ENCODE measurements at regions not wholly inside any gene's neighbourhood (a gene's known extent, or its start where the extent isn't known, plus 50 kb on each side); places are given as distances from the start of the nearest gene placed in this dataset.
A peak's percentile ranks its signal among the peaks of the same experiment; 100 is the strongest.

DNA sequence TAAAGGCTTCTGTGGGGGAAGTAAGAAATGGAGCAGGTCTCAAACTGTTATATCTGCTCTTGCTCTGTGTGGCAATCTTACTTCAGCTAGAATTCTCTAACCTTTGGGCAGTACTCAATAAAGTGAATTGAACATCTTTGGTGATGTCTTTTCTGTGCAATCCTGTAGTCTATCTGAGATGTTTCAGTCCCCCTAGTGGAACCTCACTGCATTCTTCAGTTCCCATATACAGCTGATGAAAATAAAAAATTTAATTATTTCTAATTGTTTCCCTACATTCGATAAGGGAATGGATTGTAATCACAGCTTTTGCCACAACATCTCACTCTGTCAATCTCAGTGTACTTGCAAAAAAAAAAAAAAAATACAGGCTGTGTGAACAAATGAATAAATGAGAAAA, 522.6 kb downstream of the DNAJB9 start:
- Histone ChIP-seq H4K20me1 (ENCODE audit: low read depth) (no peaks in the 10 kb centered on the region), H3K4me1 (no peaks in the 10 kb centered on the region), H3K79me2 (ENCODE audit: low read depth) (no peaks in the 10 kb centered on the region), H3K9ac (no peak overlapping the region), H3K27ac (no peak overlapping the region), H3K4me2 (no peak overlapping the region), H3F3A (ENCODE audit: low read depth) (no peaks in the 10 kb centered on the region), H3K4me3 (no peak overlapping the region), H3K36me3 (no peaks in the 10 kb centered on the region), H3K27me3 (no peaks in the 10 kb centered on the region), H2AFZ (replicated peaks) (no peak overlapping the region), H3K9me3 (ENCODE audit: low read depth) (no peaks in the 10 kb centered on the region)
- Mint-ChIP-seq H3K4me3 (no peak overlapping the region), H3K36me3 (no peaks in the 10 kb centered on the region), H3K27me3 (ENCODE audit: insufficient read depth, low read depth) (no peaks in the 10 kb centered on the region), H3K9me3 (no peaks in the 10 kb centered on the region), H3K4me1 (no peaks in the 10 kb centered on the region), H3K27ac (no peak overlapping the region)
- DNase-seq (ENCODE audit: low spot score) = no peak
- TF ChIP-seq, protein P1, sequence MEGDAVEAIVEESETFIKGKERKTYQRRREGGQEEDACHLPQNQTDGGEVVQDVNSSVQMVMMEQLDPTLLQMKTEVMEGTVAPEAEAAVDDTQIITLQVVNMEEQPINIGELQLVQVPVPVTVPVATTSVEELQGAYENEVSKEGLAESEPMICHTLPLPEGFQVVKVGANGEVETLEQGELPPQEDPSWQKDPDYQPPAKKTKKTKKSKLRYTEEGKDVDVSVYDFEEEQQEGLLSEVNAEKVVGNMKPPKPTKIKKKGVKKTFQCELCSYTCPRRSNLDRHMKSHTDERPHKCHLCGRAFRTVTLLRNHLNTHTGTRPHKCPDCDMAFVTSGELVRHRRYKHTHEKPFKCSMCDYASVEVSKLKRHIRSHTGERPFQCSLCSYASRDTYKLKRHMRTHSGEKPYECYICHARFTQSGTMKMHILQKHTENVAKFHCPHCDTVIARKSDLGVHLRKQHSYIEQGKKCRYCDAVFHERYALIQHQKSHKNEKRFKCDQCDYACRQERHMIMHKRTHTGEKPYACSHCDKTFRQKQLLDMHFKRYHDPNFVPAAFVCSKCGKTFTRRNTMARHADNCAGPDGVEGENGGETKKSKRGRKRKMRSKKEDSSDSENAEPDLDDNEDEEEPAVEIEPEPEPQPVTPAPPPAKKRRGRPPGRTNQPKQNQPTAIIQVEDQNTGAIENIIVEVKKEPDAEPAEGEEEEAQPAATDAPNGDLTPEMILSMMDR (IDR thresholded peaks at IDR 0.05) = peak; percentile 42
- TF ChIP-seq EZH2 (IDR thresholded peaks at IDR 0.05) (no peak), EZH2phosphoT487 (IDR thresholded peaks at IDR 0.05) (no peak)

DNA sequence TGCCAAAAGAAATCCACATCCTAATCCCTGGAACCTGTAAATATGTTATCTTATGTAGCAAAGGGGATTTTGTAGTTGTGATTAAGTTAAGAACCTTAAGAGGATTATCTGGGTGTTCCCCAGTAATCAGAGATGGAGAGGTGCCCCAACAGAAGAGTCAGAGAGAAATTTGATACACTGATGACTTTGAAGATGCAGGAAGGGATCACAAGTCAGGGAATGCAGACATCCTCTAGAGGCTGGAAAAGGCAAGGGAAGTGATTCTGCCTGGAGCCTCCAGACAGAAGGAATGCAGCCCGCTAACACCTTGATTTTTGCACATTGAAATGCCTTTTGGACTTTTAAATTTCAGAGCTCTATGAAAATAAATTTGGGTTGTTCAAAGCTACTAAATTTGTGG, 531.7 kb downstream of the DNAJB9 start:
- Histone ChIP-seq H3K27ac (no peak overlapping the region), H3K9ac (no peak overlapping the region), H3K27me3 (no peaks in the 10 kb centered on the region), H3K36me3 (no peaks in the 10 kb centered on the region), H3K9me3 (ENCODE audit: low read depth) (no peaks in the 10 kb centered on the region), H3K4me1 (peaks cover 7% of the 10 kb centered on the region), H3K4me3 (no peak overlapping the region), H3F3A (ENCODE audit: low read depth) (no peaks in the 10 kb centered on the region), H3K4me2 (no peak overlapping the region), H4K20me1 (ENCODE audit: low read depth) (no peaks in the 10 kb centered on the region), H2AFZ (replicated peaks) (no peak overlapping the region), H3K79me2 (ENCODE audit: low read depth) (no peaks in the 10 kb centered on the region)
- Mint-ChIP-seq H3K27me3 (ENCODE audit: insufficient read depth, low read depth) (no peaks in the 10 kb centered on the region), H3K36me3 (no peaks in the 10 kb centered on the region), H3K27ac (no peak overlapping the region), H3K4me3 (no peak overlapping the region), H3K4me1 (peaks cover 5% of the 10 kb centered on the region), H3K9me3 (no peaks in the 10 kb centered on the region)
- peak; percentile 60 for DNase-seq (ENCODE audit: low spot score)
- TF ChIP-seq EZH2phosphoT487 (IDR thresholded peaks at IDR 0.05) (peak; percentile 75), EZH2 (IDR thresholded peaks at IDR 0.05) (no peak)
- TF ChIP-seq, protein P1 (IDR thresholded peaks at IDR 0.05) = peak; percentile 16

DNA sequence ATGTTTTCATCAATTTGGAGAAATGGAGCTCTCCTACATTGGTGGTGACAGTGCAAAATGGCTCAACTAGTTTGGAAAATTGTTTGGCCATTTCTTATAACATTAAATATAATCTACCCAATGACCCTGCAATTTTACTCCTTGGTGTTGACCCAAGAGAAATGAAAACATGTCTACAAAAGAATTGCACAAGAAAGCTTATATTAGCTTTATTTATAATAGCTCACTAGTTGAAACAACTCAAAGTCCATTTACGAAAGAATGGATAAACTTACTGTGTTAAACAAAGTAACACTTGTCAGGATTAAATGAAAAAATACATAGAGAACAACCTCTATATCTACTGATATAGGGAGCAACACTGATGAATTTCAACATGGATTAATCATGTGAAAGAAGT, 539.9 kb downstream of the DNAJB9 start:
- Histone ChIP-seq H3K79me2 (ENCODE audit: low read depth) (no peaks in the 10 kb centered on the region), H3K36me3 (no peaks in the 10 kb centered on the region), H4K20me1 (ENCODE audit: low read depth) (no peaks in the 10 kb centered on the region), H3K4me2 (no peak overlapping the region), H3K9ac (no peak overlapping the region), H3K9me3 (ENCODE audit: low read depth) (no peaks in the 10 kb centered on the region), H3K27ac (no peak overlapping the region), H3K4me1 (no peaks in the 10 kb centered on the region), H3F3A (ENCODE audit: low read depth) (no peaks in the 10 kb centered on the region), H3K27me3 (no peaks in the 10 kb centered on the region), H2AFZ (replicated peaks) (no peak overlapping the region), H3K4me3 (no peak overlapping the region)
- DNase-seq (ENCODE audit: low spot score) = no peak
- H3K4me1 Mint-ChIP-seq = no peaks in the 10 kb centered on the region
- no peak overlapping the region for H3K27ac Mint-ChIP-seq
- H3K36me3 Mint-ChIP-seq = no peaks in the 10 kb centered on the region
- TF ChIP-seq EZH2phosphoT487 (IDR thresholded peaks at IDR 0.05) = no peak
- TF ChIP-seq, protein P1 (IDR thresholded peaks at IDR 0.05) = no peak
- TF ChIP-seq EZH2 (IDR thresholded peaks at IDR 0.05) = no peak
- H3K4me3 Mint-ChIP-seq = no peak overlapping the region
- H3K9me3 Mint-ChIP-seq = no peaks in the 10 kb centered on the region
- H3K27me3 Mint-ChIP-seq (ENCODE audit: insufficient read depth, low read depth) = peaks cover 2% of the 10 kb centered on the region

Measured in neural progenitor cell (in vitro differentiated cells).